ENCODE measurements at regions not wholly inside any gene's neighbourhood (a gene's known extent, or its start where the extent isn't known, plus 50 kb on each side); places are given as distances from the start of the nearest gene placed in this dataset.

DNA sequence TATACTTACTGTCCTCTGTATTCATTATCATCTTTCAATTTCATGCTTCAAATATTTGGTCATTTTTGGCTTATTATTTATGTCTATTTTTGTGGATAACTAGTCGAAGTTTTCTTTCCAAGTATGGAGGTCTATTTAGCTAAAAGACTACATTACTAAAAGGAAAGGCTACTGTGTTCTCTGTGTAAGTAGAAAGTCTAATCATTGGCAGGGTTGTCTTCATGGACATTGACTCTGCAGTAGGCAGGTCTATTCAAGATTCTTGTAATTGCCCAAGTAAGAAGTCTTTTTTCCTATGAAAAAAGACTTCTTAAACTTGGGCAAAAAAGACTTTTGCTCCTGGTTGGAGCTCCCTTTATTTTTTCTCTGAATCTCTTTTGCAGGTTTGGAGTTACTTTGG is 368.6 kb upstream of the GRM7 start:
- TF ChIP-seq, protein P1, sequence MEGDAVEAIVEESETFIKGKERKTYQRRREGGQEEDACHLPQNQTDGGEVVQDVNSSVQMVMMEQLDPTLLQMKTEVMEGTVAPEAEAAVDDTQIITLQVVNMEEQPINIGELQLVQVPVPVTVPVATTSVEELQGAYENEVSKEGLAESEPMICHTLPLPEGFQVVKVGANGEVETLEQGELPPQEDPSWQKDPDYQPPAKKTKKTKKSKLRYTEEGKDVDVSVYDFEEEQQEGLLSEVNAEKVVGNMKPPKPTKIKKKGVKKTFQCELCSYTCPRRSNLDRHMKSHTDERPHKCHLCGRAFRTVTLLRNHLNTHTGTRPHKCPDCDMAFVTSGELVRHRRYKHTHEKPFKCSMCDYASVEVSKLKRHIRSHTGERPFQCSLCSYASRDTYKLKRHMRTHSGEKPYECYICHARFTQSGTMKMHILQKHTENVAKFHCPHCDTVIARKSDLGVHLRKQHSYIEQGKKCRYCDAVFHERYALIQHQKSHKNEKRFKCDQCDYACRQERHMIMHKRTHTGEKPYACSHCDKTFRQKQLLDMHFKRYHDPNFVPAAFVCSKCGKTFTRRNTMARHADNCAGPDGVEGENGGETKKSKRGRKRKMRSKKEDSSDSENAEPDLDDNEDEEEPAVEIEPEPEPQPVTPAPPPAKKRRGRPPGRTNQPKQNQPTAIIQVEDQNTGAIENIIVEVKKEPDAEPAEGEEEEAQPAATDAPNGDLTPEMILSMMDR (conservative IDR thresholded peaks at IDR 0.05), result no peak
- no peak for TF ChIP-seq ZFX (IDR thresholded peaks at IDR 0.05)
